ENCODE measurements at regions not wholly inside any gene's neighbourhood (a gene's known extent, or its start where the extent isn't known, plus 50 kb on each side); places are given as distances from the start of the nearest gene placed in this dataset.

DNA sequence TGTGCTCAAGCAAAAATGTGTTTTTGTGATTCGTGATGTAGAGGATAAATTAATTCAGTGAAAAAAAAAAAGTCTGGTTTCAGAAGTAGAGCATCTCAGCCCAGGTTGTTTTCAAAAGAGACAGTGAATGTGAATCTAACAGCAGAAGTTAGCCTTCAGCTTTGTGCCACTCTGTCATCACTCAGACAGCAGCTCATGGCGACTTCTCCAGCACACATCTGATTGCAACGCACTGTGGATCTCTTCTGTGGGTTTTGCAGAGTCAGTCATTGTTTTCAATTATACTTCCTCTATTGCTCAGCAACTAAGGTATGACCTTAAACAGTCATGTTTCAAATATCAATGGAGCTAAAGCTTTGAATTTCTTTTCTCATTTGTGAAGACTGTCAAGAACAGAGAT, 335.5 kb upstream of the POU3F2 start:
- no peak for DNase-seq (ENCODE audit: extremely low read depth in 1 of 2, low read depth in 1 of 2)

GRCh38 chr6:98514073-98514720, 320.2 kb upstream of the POU3F2 start:
- DNase-seq (ENCODE audit: extremely low read depth in 1 of 2, low read depth in 1 of 2) = no peak

- no peak for DNase-seq (ENCODE audit: extremely low read depth in 1 of 2, low read depth in 1 of 2)
Measured at GRCh38 chr6:98514796-98515195, 319.6 kb upstream of the POU3F2 start.

DNA sequence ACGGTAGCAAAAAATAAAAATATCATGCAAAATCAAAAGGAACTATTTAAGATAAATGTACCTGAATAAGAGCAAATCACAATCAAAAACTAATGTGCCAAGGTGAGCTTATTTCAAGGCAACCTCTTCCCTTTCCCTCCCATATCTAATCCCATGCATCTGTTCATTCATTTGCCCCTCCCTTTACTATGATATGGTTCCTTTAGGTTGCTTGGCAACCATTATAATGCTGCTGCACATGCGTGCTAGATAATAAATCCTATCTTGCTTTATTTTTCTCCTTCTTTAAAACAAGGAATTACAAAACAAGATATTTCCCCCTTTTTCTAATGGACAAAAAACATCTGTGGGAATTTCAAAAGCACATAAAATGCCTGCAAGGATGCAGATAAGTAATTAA, 318.2 kb upstream of the POU3F2 start:
- no peak for DNase-seq (ENCODE audit: extremely low read depth in 1 of 2, low read depth in 1 of 2)

DNA sequence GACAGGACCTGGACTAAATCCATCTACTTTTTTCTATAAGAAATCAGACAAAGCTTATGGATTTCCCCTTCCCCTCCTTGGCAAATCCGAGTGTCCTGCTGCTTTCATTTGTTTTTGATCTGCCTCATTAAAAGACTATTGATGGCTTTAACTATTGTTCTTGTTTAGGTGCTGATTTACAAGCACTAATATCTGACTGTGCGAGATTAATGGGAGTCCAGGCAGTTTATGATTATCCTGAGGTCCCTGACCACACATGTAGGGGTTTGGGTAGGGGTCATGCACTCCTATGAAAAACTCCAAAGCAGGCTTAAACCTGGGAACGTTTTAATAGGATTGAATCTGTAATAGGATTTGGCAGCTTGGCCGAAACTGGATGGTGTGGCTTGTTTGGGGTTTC, 317.5 kb upstream of the POU3F2 start:
- no peak for DNase-seq (ENCODE audit: extremely low read depth in 1 of 2, low read depth in 1 of 2)

DNA sequence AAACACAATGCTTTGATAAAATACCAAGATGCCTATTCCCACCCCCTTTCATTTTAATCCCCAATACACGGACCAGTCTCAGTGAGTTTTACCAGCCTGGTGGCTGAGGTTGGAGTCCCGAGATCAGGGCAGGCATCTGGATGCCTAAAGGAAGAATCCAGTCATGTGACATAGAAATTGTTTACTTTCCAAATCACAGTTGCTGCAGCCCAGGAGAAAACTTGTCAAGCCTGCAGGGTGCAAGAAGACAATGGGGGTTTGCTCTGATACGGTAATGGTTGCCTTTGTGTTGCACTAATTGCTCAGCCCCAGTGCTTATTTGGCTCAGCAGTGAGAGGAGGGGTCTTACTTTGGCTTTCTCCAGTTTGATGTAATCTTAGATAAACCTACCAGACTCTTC, 308.5 kb upstream of the POU3F2 start:
- no peak for DNase-seq (ENCODE audit: extremely low read depth in 1 of 2, low read depth in 1 of 2)

DNA sequence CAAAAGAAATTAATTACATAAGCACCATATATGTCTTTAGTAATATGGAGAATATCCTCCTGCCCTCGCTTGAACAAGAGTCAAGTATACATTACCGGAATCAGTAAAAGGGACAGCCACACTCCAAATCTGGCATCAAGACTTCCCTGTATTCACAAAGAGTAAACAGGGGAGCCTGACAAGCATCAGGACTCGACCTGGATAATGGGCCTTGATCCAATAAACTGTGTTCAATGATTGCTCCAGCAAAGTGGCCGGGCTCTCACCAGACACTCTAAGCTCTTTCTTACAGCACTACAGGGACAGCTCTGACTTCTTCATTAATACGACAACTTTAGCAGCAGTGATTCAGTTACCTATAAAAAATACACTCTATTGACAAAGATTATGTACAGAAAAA, 307.9 kb upstream of the POU3F2 start:
- no peak for DNase-seq (ENCODE audit: extremely low read depth in 1 of 2, low read depth in 1 of 2)

DNA sequence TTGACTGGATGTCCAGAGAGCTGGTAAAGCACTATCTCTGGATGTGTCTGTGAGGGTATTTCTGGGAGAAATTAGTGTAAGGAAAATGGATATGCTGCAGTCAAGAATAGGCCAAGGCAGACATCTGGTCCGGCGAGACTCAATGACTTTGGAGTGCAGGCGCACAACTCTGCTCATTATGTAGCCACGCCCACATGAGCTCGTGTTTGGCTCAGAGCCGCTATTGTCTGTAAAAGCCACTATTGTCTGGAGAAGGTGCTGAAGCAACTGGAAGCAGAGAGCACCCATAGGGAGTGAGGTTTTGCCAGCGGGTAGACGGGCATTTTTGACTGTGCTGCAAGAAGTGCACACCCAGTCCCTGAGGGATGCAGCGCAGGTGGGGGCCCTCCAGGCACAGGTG, 305.0 kb upstream of the POU3F2 start:
- no peak for DNase-seq (ENCODE audit: extremely low read depth in 1 of 2, low read depth in 1 of 2)

DNA sequence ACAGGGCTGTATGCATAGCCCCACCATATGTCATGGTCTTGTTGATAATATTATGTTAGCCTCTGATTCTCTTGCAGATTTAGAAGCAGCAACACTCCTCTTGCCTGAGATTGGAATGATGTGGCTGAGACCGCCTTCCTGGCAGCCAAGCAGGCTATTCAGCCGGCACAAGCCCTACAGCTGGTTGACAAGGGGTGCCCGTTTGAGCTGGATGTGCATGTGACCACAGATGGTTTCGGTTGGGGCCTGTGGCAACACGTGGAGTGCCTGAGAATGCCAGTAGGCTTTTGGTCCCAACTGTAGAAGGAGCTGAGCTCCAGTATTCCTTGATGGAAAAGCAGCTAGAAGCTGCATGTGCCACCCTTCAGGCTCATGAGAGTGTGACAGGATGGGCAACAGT, 303.6 kb upstream of the POU3F2 start:
- no peak for DNase-seq (ENCODE audit: extremely low read depth in 1 of 2, low read depth in 1 of 2)

DNA sequence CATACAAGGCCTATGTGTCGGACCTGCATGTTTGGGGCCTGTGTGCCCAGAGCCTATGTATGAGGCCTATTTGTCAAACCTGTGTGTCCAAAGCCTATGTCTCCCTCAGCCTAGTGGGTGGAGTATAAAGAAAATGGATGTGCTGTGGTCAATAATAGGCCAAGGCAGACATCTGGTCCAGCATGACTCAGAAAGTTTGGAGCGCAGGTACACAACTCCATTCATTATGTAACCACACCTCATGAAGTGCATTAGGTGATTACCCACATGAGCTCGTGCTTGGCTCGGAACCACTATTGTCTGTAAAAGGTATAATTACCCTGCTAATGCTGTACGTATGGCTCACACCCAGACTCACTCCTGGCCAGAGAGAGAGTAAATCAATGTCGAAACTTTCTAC, 302.4 kb upstream of the POU3F2 start:
- DNase-seq (ENCODE audit: extremely low read depth in 1 of 2, low read depth in 1 of 2) = no peak

DNA sequence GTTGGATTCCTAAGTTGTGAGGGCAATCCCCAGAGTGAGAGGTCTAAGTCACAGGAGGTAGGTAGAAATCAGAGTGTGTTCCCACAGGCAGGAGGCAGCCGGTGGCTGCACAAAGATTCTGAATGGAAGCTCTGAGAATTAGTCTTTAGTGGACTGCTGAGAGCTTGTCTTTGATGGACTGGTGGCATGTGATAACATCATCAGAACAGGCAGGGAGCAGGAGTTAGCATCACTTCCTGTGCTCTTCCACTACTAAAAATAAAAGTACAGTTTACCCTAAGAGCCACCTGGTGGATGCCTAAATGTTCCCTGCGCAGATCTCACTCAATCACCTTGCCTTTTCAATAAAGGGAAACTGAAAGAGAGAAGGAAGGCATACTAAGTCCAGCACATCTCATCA, 294.6 kb upstream of the POU3F2 start:
- DNase-seq (ENCODE audit: extremely low read depth in 1 of 2, low read depth in 1 of 2) = no peak

- DNase-seq (ENCODE audit: extremely low read depth in 1 of 2, low read depth in 1 of 2) = no peak
Measured at GRCh38 chr6:98546376-98546775, 288.0 kb upstream of the POU3F2 start.

DNA sequence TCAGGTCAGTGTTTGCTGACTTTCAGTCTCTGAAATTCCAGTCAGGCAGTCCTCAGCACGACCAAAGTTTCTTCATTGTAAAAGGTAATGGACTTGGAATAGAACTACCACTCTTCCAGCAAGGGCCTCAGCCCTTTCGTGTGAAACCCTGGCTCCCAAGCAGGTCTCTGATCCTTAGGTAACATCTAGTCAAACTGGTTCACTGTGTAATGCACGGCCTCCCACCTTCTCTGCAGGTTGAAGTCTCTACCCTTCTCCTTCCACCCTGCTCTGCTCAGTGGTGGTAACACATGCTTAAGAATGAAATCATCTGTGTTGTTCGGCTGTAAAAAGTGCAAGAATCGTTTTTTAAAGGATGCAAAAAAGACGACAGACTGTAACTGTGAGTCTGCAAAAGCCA, 287.2 kb upstream of the POU3F2 start:
- DNase-seq (ENCODE audit: extremely low read depth in 1 of 2, low read depth in 1 of 2) = no peak

DNA sequence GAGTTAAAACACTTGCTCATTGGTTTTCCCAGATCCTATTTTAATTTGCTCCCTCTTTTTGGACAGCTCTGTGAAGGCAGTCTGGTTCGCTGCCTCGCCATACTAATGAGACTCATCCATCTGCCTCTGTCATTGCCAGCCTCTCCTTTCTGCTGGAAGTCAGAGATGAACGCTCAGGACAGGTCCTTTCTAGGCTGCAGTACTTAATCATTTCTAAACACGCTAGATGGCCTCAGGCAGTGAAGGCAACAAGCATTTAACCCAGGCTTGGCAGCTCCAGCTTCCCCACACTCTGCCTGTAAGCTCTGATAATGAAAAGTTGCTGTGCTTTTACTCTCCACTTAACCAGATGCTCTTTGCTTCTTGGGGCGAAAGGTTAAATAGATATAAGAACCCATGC, 286.7 kb upstream of the POU3F2 start:
- DNase-seq (ENCODE audit: extremely low read depth in 1 of 2, low read depth in 1 of 2) = no peak

DNA sequence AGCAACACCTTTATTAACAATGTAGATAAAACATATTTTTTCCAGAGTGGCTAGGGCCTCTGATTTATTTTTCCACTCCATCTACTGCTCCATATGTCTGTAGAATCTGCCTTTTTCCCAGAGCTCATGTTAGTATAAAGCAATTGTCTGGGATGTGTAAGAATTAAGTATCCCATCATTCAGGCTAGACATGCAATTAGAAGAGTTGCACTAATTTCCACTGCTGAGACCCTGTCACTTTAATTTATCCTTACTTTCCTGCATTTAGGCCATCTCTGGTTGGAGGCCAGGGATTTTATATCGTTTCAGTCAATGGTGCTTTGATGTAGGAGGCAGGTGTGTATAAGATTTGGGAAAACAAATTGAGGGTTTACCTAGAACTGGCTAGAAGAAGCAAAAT, 286.1 kb upstream of the POU3F2 start:
- no peak for DNase-seq (ENCODE audit: extremely low read depth in 1 of 2, low read depth in 1 of 2)

GRCh38 chr6:98560418-98560817, 274.0 kb upstream of the POU3F2 start:
- no peak for DNase-seq (ENCODE audit: extremely low read depth in 1 of 2, low read depth in 1 of 2)

GRCh38 chr6:98560841-98561240, 273.5 kb upstream of the POU3F2 start:
- DNase-seq (ENCODE audit: extremely low read depth in 1 of 2, low read depth in 1 of 2) = no peak

- no peak for DNase-seq (ENCODE audit: extremely low read depth in 1 of 2, low read depth in 1 of 2)
Measured at GRCh38 chr6:98566126-98566525, 268.2 kb upstream of the POU3F2 start.

DNA sequence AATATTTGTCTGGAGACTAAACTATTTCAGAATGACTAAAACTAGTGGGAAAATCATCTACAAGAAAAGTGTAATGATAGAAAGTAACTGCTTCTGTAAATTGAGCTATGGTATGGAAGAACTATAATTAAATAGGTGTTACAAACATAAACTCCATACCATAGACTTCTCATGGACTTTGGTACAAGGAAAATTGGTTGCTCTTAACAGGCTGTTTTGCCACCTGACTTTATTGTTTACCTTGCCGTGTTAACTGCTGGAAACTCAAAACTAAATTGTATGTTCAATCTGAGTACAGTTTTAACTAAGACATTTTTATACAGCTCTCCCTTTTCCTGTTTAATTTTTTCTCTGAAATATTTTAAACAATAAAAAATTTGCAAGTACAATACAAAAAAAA, 261.8 kb upstream of the POU3F2 start:
- no peak for DNase-seq (ENCODE audit: extremely low read depth in 1 of 2, low read depth in 1 of 2)

DNA sequence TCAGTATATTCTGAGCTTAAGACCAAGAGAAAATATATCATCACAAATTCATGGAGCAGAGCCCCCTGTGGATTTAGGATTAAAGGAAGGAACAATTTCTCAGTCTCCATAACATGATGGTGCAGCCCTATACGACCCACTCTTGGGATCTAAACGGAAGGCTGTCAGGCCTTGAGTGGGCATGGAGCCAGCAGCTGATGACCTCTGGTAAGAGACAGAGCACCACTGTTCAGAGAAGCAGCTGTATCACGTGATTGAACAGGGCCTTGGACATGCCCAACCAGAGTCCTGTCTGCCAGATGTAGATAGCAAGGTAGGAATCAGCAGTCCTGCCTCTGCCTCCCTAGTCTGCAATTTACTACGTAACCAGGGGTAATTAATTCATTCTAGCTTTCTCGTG, 259.4 kb upstream of the POU3F2 start:
- no peak for DNase-seq (ENCODE audit: extremely low read depth in 1 of 2, low read depth in 1 of 2)

DNA sequence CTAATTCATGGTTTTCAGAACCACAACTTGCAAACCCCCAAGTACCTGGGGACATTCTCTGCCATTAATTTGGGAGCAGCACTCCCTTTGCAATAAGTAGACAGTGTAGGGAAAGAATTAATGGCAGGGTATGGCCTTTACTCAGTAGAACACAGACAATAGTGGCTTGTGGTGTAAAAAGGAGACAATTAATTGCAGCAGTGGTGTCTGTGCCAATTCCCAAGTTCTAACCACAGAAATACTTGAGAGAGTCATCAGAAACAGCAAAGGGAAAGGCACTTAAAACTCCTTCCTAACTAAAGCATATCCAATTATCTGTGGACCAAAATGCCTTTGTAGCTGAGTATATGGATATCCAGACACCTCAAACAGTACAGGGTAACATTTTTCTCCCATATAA, 257.6 kb upstream of the POU3F2 start:
- no peak for DNase-seq (ENCODE audit: extremely low read depth in 1 of 2, low read depth in 1 of 2)

DNA sequence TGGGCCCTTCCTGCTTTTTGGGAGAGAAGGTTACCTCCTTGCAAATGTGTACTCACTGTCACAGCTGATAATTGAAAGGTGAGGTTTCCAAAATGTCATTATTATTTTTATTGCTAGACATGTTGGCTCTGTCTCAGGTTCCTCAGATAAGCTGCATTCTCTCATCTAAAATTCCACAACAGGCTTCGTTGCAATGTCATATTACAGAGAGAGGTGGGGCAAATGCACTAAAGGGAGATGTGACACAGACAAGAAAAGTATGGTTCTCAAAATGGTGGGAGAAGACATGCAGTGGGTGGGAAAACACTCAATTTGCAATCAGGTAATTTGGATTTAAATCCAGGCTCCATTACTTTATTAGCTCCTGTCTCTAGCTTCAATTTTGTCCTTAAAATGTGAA, 256.4 kb upstream of the POU3F2 start:
- no peak for DNase-seq (ENCODE audit: extremely low read depth in 1 of 2, low read depth in 1 of 2)

DNA sequence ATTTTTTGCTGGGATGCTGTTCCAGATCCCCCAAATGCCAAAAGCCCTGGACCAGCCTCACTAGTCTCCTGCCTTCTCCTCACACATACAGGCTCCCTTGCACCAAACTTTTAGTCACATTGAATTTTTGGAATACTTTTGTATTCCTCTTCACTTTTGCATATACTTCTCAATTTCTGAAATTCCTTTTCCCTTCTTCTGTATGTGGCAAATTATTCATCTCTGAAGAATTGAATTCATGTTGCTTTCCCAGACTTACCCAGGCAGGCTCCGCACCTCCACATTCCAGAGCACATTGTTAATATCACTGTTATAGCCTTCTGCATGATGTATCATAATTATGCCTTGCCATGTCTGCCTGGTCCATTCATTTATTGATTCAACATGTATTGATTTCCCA, 255.3 kb upstream of the POU3F2 start:
- no peak for DNase-seq (ENCODE audit: extremely low read depth in 1 of 2, low read depth in 1 of 2)

GRCh38 chr6:98579941-98580340, 254.4 kb upstream of the POU3F2 start:
- no peak for DNase-seq (ENCODE audit: extremely low read depth in 1 of 2, low read depth in 1 of 2)
